Daoy (cell line): ENCODE measurements at regions not wholly inside any gene's neighbourhood (a gene's known extent, or its start where the extent isn't known, plus 50 kb on each side); places are given as distances from the start of the nearest gene placed in this dataset.
A peak's percentile ranks its signal among the peaks of the same experiment; 100 is the strongest.
"Not testable (repeated sequence)": the region's sequence is repeated elsewhere in the genome, so short reads cannot be mapped to it uniquely, and the experiment has no call there.

ENCODE experiments used
- DNase-seq: peaks from one replicate; pipeline ENCODE4 v3.0.0-alpha.2; 2015; ENCODE audit warnings: low read depth

DNA sequence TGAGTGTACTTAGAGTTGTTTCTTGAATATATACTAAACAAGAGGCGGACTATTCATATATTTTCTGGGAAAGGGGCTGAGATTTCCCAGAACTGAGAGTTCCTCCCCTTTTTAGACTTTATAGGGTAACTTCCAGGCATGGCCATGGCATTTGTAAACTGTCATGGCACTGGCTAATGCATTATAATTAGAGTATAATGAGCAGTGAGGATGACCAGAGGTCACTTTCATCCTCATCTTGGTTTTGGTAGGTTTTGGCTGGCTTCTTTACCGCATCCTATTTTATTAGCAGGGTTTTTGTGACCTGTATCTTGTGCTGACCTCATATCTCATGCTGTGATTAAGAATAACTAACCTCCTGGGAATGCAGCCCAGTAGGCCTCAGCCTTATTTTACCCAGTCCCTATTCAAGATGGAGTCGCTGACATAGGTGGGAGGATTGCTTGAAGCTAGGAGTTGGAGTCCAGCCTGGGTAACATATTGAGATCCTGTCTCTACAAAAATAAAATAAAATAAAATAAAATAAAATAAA, 91.4 kb downstream of the MOBP start:
- DNase-seq: no peak

DNA sequence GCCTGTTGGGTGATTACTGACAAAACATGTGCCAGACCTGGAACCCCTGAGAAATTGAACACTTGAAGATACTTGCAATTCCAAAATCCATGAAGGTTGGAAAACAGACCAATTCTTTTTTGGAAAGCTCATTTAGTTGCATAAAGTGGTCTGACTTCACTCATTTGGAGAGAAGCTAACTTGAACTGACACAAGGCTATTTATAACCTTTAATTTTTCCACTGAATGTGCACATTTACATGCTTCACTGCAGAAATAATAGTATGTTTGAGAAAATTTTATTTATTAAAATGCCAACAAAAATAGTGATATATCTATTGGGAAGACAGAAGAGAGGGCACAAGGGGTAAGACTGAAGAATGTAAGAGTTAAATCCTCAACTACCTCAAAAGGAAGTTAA, 92.1 kb downstream of the MOBP start:
- DNase-seq: no peak

DNA sequence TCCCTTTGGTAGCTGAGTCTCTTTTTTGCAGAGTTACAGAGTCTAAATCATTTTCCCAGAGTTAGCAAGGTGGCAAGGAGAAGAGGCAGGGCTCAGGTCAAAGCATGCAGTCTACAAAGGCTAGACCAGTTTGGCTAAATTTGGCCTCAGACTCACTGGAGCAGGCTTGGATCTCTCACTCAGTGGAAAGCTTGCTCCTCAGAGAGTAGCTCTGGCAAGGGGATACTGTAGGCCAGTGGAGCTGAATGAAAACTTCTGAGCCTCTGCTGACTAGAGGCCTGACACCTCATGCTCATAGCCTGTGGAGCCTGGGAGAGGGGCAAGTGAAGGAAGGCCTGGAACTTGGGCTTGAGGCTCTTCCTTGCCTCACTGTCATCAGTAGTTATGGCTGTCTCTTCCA, 101.0 kb downstream of the MOBP start:
- no peak for DNase-seq

DNA sequence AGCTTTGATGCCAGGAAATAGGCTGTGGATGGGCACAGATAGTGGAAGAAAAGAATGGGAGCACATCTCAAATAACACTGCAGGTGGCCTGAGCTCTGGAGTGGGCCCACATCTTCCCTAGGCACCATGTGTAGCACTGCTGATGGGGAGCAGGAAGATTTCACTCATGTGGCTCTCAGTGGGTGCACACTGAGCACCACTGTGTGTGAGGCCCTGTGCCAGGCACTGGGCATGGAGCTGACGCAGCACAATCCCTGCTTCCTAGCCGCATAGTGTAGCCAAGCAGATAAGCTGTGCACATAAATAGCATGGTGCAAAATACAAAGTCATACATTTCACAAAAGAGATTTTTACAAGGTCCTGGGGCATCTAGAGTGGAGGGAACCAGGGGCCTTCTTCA, 101.6 kb downstream of the MOBP start:
- DNase-seq: no peak

DNA sequence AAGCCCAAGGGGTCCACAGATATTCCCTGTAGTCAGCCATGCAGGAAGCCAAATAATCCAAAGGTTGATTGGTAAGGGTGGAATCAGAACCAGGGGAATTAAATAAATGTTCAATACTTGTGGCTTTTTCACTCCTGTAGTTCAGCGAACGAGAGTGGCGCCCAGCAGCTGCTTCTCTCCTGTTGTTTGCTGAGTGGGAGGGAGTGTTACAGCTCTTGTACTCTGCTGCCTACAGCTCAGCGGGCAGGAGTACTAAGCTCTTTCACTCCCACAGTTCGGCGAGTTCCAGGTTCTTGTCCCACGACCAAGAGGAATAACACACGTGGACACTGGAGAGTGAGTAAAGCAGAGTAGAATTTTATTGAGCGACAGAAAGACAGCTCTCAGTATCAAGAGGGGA, 105.9 kb downstream of the MOBP start:
- no peak for DNase-seq

DNA sequence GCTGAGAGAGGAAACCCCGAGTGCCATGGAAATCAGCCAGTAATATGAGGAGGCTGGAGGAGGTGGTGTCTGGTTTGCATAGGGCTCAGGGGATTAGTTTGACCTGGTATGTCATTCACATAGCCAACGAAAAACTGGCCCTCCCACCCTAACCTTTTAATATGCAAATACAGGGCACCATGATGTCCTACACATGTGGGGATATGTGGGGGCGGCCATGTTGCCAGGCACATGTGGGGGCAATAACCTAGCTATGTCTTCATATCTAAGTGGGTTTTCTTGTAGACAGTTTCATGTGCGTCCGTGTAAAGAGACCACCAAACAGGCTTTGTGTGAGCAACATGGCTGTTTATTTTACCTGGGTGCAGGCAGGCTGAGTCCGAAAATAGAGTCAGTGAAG, 110.1 kb downstream of the MOBP start:
- DNase-seq: no peak

DNA sequence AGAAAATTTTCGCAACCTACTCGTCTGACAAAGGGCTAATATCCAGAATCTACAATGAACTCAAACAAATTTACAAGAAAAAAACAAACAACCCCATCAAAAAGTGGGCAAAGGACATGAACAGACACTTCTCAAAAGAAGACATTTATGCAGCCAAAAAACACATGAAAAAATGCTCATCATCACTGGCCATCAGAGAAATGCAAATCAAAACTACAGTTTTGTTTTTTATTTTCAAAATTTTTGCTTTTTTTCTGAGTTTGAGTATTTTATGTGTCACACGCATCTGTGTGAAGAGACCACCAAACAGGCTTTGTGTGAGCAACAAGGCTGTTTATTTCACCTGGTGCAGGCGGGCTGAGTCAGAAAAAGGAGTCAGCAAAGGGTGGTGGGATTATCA, 118.7 kb downstream of the MOBP start:
- DNase-seq: not testable (repeated sequence)

DNA sequence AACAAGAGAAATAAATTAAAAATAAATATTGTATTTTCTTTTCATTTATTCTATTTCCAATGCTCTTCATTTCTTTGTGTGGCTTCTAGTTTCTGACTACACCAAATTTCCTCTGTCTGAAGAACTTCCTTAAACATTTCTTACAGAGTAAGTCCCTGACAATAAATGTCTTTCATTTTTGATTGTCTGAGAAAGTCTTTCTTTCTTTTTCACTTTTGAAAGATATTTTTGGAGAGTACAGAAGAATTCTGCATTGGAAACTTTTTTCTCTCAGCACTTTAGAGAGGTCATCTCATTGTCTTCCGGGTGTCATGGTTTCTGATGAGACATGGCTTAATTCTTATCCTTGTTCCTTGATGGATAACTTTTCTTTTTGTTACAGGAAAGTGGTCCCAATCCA, 119.6 kb downstream of the MOBP start:
- DNase-seq: no peak

DNA sequence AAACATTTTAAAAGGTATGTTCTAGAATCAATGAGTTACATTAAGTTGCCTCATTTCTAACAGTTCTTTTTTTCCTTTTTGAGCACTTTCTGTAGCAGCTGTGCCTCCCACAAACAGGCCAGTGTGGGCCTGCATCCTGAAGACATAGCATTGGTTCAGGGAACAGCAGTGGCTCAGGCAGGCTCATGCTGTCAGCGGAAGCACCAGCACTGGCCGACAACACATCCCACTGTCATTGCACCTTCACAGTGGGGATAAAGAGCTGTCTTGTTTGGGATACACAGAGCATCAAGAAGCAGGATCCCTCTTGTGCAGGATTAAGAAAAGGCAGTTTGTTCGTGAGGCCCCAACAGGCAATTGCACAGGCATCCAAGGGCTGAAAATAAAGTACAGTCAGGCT, 123.3 kb downstream of the MOBP start:
- DNase-seq: no peak

DNA sequence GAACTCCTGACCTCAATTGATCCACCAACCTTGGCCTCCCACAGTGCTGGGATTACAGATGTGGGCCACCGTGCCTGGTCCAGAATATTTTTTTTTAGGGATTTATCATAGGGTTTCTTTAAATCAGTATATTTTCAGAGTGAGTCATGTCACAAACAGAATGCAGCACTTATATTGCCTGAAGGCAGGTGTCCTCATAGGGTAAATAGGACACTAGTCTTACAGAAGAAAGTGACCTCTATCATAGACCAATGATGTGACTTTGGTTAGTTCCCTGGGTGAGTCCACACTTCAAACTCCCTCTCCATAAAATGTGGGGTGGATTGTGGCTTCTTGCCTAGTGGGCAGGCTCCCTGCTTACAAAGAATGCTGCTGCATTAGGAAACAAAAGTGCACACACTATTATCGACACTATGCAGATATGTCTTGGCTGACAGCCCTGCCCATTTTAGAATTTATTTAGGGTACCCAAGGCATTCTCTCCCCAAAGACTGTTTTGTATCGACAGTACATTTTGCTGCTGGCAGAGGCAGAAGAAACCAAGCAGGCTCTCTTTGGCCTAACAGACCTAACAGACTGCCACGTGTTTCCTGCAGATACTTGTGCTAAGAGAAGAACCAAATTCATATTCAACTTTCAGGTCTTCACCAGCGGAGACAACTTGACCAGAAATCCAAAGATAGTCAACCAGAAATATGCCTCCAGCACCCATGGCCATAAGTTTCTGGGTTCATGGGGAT, 125.0 kb downstream of the MOBP start:
- no peak for DNase-seq

DNA sequence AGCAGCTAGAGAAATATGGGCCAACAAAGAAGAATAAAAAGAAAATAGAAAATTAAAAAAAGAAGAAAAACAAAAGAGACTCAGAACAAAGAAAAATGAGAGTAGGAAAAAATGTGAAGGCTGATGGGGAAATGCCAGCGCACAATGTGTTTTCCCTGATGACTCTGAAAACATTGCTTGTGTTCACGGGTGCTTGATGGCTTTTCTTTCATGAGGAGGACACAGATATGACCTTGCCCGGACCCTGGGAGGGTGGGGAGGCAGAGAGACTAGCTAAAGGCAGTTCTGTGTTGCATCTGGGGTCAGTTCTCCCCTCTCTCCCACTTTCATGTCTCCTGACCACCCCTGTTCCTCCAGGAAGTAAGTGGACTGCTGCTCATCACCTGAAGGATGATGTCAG, 125.9 kb downstream of the MOBP start:
- no peak for DNase-seq

DNA sequence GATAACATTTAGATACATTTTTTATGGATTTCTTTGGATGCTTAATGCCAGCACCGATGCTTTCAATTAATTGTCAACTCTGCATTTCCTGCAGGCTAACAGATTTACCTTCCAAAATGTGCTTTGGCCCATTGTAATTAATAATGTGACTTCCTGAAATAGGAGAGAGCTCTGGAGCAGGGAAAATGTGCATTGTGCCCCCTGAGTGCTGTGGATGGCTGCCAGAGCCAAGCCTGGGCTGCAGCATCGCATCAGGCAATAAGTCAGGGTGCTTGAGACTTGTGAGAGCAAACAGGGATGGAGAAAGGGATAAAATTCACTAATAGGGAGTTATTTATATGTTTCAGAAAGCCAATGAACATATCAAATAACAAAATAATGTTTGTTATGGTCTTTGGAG, 133.8 kb downstream of the MOBP start:
- no peak for DNase-seq

DNA sequence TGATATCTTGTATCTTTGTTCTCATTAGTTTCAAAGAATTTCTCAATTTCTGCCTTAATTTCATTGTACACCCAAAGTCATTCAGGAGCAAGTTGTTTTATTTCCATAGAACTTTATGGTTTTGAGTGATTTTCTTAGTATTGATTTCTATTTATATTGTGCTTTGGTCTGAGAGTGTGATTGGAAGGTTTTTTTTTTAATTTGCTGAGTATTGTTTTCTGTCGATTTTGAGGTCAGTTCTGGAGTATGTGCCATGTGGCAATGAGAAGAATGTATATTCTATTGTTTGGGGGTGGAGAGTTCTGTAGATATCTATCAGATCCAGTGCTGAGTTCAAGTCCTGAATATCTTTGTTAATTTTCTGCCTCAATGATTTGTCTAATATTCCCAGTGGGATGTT, 138.4 kb downstream of the MOBP start:
- DNase-seq: no peak

DNA sequence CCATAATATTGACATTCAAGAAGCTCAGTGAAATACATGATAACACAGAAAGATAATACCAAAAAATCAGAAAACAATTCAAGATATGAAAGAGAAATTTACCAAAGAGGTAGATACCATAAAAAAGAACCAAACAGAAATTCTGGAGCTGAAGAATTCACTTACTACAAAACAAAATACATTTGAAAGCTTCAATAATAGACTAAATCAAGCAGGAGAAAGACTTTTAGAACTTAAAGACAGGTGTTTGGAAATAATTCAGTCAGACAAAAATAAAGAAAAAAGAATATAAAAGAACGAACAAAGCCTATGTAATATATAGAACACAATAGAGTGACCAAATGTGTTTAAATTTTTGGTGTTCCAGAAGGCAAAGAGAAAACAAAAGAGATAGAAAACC, 158.7 kb downstream of the MOBP start:
- DNase-seq: no peak

DNA sequence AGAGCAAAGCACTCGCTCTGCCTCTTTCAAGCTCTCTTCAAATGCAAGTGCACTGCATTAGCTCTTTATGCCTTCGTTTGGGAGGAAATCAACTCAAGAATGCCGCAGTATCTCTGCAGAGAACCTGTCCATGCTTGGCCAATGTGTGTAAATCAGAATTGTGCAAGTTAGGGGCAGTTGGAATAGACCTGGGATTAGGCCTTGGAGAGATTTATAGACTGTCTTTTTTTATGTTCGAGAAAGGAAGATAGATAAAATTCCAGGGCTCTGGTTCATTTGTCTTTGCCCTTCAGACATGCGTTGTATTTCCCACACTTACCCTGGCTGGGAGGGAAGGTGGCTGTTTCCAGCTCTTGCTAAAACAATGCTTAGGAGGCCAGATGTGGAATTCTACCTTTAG, 163.7 kb downstream of the MOBP start:
- no peak for DNase-seq

DNA sequence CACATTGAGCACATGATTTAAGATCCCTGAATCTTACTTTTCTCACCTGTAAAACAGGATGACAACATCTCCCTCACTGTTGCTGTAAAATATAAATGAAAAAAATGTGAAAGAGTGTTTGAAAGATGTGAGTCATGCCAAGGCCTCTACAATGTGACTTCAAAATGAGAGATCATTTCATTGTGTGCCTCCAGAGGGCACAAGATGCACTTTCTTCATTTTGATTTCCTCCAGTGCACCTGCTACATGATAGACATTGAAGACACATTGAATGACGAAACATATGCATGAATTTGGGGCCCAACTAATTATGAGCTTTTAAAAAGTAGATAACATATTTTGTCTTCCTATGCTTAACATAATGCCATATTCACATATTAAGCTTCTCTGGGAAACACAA, 170.3 kb downstream of the MOBP start:
- DNase-seq: peak; percentile 33

DNA sequence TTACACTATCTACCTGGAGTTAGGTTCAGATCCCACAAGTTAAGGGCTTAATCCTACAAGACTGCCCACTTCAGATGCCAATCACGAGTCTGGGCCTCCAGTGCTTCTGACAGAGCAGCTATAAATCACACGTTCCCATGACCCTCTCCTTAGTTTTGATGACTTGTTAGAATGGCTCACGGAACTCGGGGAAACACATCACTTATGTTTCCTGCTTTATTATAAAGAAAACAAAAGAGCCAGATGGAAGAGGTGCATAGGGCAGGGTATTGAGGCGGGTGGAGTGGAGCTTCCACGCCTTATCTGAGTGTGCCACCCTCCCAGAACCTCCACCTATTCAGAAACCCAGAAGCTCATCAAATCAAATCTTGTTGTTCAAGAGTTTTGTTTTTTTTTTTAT, 170.8 kb downstream of the MOBP start:
- peak; percentile 4 for DNase-seq

DNA sequence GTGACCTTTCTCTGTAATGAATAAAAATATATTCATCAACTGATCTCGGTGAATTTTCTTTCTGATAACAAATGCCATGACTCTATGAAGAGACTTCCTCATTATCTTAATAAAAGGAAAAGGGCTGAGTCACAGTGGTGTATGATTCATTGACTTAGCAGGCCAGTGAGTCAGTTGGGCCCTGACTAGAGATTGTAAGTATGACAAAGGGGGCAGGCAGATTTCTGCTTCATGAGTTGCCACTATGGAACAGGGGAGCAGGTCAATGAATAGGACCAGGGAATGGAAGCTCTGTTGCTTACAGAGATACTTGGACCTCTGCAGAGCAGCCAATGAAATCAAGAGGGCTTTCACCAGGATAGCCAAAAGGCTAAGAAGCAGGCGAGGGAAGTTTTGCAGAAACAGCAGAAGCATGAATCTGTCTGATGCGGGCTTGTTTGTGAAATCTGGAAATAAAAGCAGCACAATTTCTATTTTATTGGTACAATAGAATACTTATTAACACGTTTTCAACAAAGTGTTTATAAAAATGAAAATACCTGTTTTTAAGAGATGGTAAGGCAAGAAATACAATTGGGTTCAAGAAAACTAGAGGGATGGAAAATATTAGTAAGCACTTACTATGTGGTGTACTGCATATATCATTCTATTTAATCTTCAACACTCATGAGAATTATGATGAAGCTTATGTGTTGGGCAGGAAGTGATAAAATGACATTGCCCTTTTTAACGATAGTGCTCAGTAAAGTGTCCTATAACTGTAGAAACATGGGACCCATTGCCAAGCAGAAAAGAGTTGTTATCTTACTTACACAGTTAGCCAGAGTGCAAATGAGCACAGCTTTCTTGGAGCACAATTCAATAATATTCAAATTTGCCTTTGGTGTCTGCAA, 169.8 kb upstream of the MYRIP start:
- DNase-seq: peak; percentile 86

DNA sequence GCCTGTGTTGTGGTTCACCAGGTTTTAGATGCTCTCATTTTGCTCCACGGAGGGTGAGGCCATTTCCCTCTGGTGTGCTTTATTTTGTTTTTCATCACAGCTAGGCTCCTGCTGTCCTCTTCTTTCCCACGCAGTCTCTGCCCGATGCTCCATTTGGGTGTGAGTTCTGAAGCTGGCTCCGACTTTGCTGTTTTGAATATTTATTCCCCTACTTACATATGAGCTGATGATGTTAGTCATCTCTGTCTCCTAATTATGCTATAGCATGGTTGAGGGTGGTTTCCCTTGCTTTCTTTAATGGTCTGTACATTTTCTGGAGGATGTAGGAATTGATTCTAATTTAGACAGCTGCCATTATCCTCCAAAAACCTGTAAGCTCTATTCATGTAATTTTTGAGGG, 168.1 kb upstream of the MYRIP start:
- no peak for DNase-seq

DNA sequence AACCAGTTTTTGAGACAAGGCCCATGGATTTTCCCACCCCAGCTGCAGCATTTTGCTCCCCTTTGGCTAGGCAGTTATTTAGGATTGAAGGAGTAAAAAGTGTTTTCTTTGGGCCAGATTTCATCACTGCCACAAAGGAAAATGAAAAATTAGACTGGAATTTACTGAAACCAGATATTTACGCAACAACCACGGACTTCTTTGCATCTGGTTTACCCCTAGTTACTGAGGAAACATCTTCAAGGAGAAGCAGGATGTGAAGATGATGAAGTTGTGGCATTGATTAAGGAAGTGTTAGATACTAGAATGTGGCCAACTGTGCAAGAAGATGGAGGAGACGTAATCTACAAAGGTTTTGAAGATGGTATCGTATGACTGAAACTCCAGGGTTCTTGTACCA, 165.2 kb upstream of the MYRIP start:
- no peak for DNase-seq

DNA sequence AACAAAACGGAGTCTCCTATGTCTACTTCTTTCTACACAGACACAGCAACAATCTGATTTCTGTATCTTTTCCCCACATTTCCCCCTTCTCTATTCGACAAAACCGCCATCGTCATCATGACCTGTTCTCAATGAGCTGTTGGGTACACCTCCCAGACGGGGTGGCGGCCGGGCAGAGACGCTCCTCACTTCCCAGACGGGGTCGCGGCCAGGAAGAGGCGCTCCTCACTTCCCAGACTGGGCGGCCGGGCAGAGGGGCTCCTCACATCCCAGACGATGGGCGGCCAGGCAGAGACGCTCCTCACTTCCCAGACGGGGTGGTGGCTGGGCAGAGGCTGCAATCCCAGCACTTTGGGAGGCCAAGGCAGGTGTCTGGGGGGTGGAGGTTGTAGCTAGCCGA, 158.2 kb upstream of the MYRIP start:
- DNase-seq: not testable (repeated sequence)

DNA sequence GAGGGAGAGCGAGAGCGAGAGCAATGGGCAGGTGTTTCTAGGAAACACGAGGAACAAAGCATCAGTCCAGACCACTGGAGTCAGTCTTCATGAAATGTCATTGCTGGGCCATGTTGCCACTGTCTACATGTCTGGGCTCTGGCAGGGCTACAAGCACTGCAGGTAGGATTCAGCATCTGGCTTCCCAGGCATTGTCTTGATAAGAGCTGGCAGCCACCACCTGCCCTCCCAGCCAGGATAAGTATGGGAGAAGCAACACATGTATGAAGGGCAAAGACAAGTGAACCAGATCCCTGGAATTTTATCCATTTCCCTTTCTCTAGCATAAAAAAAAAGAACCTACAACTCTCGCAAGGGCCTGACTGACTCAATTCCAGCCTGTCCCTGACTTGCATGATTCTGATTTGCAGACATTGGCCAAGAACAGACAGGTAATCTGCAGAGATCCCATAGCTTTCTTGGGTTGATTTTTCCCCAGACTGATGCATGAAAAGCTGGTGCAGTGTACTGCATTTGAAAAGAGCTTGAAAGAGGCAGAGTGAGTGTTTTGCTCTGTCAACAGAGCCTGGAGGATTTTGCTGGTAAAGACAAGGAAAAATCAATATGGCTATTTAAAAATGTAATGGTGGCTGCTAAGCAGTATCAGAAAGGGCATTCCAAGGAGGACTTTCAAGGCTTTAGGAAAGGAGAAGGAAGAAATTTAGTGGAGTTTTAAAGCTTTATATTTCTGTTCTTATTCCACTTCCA, 157.2 kb upstream of the MYRIP start:
- no peak for DNase-seq
